Transverse colon (tissue), 4 donors: ENCODE measurements at regions not wholly inside any gene's neighbourhood (a gene's known extent, or its start where the extent isn't known, plus 50 kb on each side); places are given as distances from the start of the nearest gene placed in this dataset.

ENCODE experiments used
- DNase-seq: peaks from one replicate; pipeline ENCODE4 v3.0.0-alpha.2; 2019
- H3K27ac ChIP-seq, 4 donors: fragments of 200-600 bp; sonication (generic); 2 replicates each; pipeline ENCODE4 v1.5.1; 2016 to 2018; ENCODE audit warnings: inconsistent platforms in 4 of 4
- H3K27me3 ChIP-seq: fragments of 200-600 bp; sonication (generic); 2 replicates; pipeline ENCODE4 v1.5.1; 2017; ENCODE audit warnings: inconsistent platforms
- H3K36me3 ChIP-seq, 4 donors: fragments of 200-600 bp; sonication (generic); 2 replicates each; pipeline ENCODE4 v1.5.1; 2017 to 2019; ENCODE audit warnings: inconsistent platforms in 4 of 4
- H3K4me1 ChIP-seq, 4 donors: fragments of 200-600 bp; sonication (generic); 2 replicates each; pipeline ENCODE4 v1.5.1; 2017 to 2020; ENCODE audit warnings: inconsistent platforms in 4 of 4
- H3K4me3 ChIP-seq, 4 donors: fragments of 200-600 bp; sonication (generic); 1 replicate in 1 of 4; 2 replicates in 3 of 4; pipeline versions ENCODE4 v1.5.1 to v1.6.1; 2017 to 2019; ENCODE audit warnings: inconsistent platforms in 4 of 4
- H3K9me3 ChIP-seq, 2 donors: fragments of 200-600 bp; sonication (generic); 2 replicates each; pipeline ENCODE4 v1.5.1; 2017 to 2019; ENCODE audit warnings: inconsistent platforms in 2 of 2
- EP300 ChIP-seq: sonication (generic); formaldehyde crosslinking; IDR thresholded peaks from one replicate; pipeline ENCODE4 v1.6.1; 2017; ENCODE audit warnings: antibody characterized with exemption, low read depth
- POLR2A ChIP-seq: fragments of 450-650 bp; IDR thresholded peaks from one replicate; pipeline ENCODE4 v1.6.1; 2016; ENCODE audit warnings: antibody characterized with exemption, mild to moderate bottlenecking, moderate library complexity
- POLR2AphosphoS5 ChIP-seq, 3 donors: sonication (generic); formaldehyde crosslinking; IDR thresholded peaks; one replicate each; pipeline ENCODE4 v1.6.1; 2016; ENCODE audit warnings: antibody characterized with exemption in 3 of 3
- WGBS, 2 donors: methylation state at CpG; one replicate each; pipeline ENCODE4 v1.1.5; 2018; ENCODE audit warnings: low coverage in 1 of 2; 5-methylcytosine and 5-hydroxymethylcytosine counted together
- in situ Hi-C, 4 donors: fragments of 200-750 bp; cut with MboI; loops; one replicate each; pipeline versions ENCODE4 v1.15.0 to v1.15.1; 2017; ENCODE audit warnings: low sequenced_read_pairs in 3 of 4, low pct_ligation_motif_present in 1 of 4, low pct_unique_long_range_greater_than_20kb in 1 of 4
- intact Hi-C: fragments of 100-400 bp; cut with DNase I; formaldehyde crosslinking; loops from one replicate; pipeline ENCODE4 v1.15.1; 2023; ENCODE audit warnings: low total_unique reads
- TF ChIP-seq, protein P1 (sequence below), 5 experiments: fragments of 200-600 bp in 3 of 5; fragments of 450-650 bp in 2 of 5; sonication (generic) in 3 of 5; IDR thresholded peaks; 1 replicate in 2 of 5; 2 replicates in 3 of 5; pipeline ENCODE4 v1.5.1; 2016 to 2017; ENCODE audit warnings: antibody characterized with exemption in 5 of 5, inconsistent platforms in 3 of 5, mild to moderate bottlenecking in 2 of 5, moderate library complexity in 1 of 5

DNA sequence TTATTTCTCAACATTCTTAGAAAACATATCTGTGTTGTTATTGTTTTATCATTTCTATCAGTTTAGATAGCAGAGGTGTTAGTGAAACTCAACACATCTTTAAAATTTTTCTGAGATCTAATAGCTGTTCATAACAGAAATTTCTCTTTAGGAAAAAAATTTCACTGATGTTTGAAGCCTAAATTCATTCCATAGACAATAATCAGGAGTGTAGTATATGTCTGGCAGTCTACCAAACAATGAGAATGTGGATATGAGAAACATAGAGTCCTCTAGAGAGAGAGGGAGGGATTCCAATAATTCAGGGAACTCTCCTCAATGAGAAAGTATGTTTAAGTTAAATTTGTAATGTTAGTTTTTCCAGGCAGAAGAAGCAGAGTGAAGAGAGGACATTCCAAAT is 118.2 kb upstream of the EDNRB start:
- intact Hi-C loops, result no loop called here
- DNase-seq, result no peak
- Histone ChIP-seq H3K36me3 (no peaks in the 10 kb centered on the region), H3K4me1 (no peaks in the 10 kb centered on the region), H3K27me3 (no peaks in the 10 kb centered on the region), H3K27ac (no peak overlapping the region), H3K4me3 (no peak overlapping the region), H3K9me3 (no peaks in the 10 kb centered on the region)
- in situ Hi-C loops, result no loop called here
- TF ChIP-seq POLR2A (no peak), POLR2AphosphoS5 (IDR thresholded peaks at IDR 0.05) (no peak)

DNA sequence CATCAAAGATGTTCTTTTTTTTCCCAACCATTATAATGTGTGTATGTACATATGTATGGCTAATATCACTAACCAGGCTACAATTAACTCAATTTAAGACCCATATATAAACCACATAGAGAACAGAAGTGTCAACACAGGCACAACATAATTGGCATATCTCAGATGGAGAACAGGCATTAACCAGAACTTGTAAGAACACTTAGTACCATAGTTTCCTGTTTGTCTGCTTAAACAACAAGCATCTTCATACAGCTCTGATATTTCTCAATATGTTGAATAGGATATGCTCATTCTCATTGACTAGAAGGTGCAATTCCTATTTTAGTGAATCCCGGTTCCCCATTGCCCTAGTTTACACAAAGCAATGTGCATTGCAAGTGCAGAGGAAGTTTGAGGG is 116.9 kb upstream of the EDNRB start:
- no peak overlapping the region for H3K4me3 ChIP-seq
- 56 to 80% methylated on average over 1 of the region's 1 CpG for WGBS, 2 donors
- intact Hi-C loops, result no loop called here
- no peak overlapping the region for H3K27ac ChIP-seq
- no peaks in the 10 kb centered on the region for H3K36me3 ChIP-seq
- H3K9me3 ChIP-seq, result no peaks in the 10 kb centered on the region
- TF ChIP-seq EP300, result no peak
- TF ChIP-seq, protein P1, sequence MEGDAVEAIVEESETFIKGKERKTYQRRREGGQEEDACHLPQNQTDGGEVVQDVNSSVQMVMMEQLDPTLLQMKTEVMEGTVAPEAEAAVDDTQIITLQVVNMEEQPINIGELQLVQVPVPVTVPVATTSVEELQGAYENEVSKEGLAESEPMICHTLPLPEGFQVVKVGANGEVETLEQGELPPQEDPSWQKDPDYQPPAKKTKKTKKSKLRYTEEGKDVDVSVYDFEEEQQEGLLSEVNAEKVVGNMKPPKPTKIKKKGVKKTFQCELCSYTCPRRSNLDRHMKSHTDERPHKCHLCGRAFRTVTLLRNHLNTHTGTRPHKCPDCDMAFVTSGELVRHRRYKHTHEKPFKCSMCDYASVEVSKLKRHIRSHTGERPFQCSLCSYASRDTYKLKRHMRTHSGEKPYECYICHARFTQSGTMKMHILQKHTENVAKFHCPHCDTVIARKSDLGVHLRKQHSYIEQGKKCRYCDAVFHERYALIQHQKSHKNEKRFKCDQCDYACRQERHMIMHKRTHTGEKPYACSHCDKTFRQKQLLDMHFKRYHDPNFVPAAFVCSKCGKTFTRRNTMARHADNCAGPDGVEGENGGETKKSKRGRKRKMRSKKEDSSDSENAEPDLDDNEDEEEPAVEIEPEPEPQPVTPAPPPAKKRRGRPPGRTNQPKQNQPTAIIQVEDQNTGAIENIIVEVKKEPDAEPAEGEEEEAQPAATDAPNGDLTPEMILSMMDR (IDR thresholded peaks at IDR 0.05), result no peak
- H3K4me1 ChIP-seq, result no peaks in the 10 kb centered on the region
- no peak for DNase-seq
- in situ Hi-C loops, result no loop called here
- no peaks in the 10 kb centered on the region for H3K27me3 ChIP-seq

- DNase-seq, result no peak
- no peaks in the 10 kb centered on the region for H3K4me1 ChIP-seq
- H3K4me3 ChIP-seq, result no peak overlapping the region
- H3K27me3 ChIP-seq, result no peaks in the 10 kb centered on the region
- no peaks in the 10 kb centered on the region for H3K36me3 ChIP-seq
- WGBS, 2 donors, result 49 to 62% methylated on average over 3 of the region's 3 CpGs
- TF ChIP-seq EP300 (no peak), POLR2A (no peak), POLR2AphosphoS5 (IDR thresholded peaks at IDR 0.05) (no peak)
- TF ChIP-seq, protein P1 (IDR thresholded peaks at IDR 0.05), result no peak
- in situ Hi-C loops (no loop called here), intact Hi-C loops (no loop called here)
- H3K9me3 ChIP-seq, result no peaks in the 10 kb centered on the region
- no peak overlapping the region for H3K27ac ChIP-seq
Observed at GRCh38 chr13:78033509-78033908, 114.9 kb upstream of the EDNRB start.

GRCh38 chr13:78032132-78032531 is 113.5 kb upstream of the EDNRB start:
- H3K9me3 ChIP-seq, result no peaks in the 10 kb centered on the region
- no peaks in the 10 kb centered on the region for H3K27me3 ChIP-seq
- H3K36me3 ChIP-seq, result no peaks in the 10 kb centered on the region
- H3K4me3 ChIP-seq, result no peak overlapping the region
- DNase-seq, result no peak
- intact Hi-C loops (no loop called here), in situ Hi-C loops (no loop called here)
- no peaks in the 10 kb centered on the region for H3K4me1 ChIP-seq
- TF ChIP-seq EP300, result no peak
- no peak for TF ChIP-seq POLR2A
- TF ChIP-seq, protein P1 (IDR thresholded peaks at IDR 0.05), result no peak
- TF ChIP-seq POLR2AphosphoS5 (IDR thresholded peaks at IDR 0.05), result no peak
- H3K27ac ChIP-seq, result no peak overlapping the region

DNA sequence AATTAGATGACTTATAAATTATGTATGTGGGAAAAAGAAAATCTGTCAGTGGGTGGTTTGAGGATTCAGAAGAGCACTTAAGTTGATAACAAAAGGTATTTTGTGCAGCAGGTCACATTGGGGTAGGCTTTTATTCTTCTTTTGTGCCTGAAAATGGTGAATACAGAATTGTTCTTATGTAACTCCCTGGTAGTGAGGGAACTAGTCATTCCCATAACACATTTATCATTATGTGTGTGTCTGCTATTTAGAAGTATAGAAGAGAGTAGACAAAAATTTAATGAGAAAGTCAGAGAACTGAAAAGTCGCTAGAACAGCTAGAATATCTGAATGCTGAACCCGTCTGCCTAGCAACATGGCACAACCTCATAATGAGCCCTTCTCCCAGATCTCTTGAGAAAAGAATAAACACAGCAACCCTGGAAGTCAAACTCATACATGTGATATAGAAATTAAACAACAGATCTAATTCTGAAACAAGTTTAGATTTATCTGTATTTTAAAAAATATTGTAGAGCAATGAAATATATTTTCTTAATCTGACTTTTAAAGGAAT is 111.8 kb upstream of the EDNRB start:
- Histone ChIP-seq H3K4me3 (no peak overlapping the region), H3K4me1 (no peaks in the 10 kb centered on the region), H3K27me3 (no peaks in the 10 kb centered on the region), H3K36me3 (no peaks in the 10 kb centered on the region), H3K27ac (no peak overlapping the region), H3K9me3 (no peaks in the 10 kb centered on the region)
- TF ChIP-seq EP300 (no peak), POLR2A (no peak)
- TF ChIP-seq, protein P1 (IDR thresholded peaks at IDR 0.05), result no peak
- in situ Hi-C loops, result no loop called here
- DNase-seq, result no peak
- intact Hi-C loops, result no loop called here
- 79 to 83% methylated on average over 2 of the region's 2 CpGs for whole genome bisulfite sequencing, 2 donors
